HCT116 (cell line): ENCODE measurements at regions not wholly inside any gene's neighbourhood (a gene's known extent, or its start where the extent isn't known, plus 50 kb on each side); places are given as distances from the start of the nearest gene placed in this dataset.

Source experiments
- ATAC-seq: fragments of 200-7000 bp; cut with Tn5 transposase; 2 replicates; pipeline ENCODE4 v1.9.1; 2020; ENCODE audit warnings: mild to moderate bottlenecking, moderate library complexity
- BruUV-seq: library from RNA; stranded (reverse); fragments of 400-500 nt; replicated peaks from 2 replicates; lab custom pipeline; 2021; lab: Mats Ljungman, UMichigan
- CTCF ChIA-PET: fragments of 300-600 bp; sonication (Branson Sonifier 250); formaldehyde crosslinking; loops from one replicate; lab custom pipeline; 2021; ENCODE audit warnings: antibody characterized with exemption; lab: Charles Lee
- POLR2A ChIA-PET: fragments of 300-600, 350-600 bp; sonication (Branson Sonifier 250); formaldehyde crosslinking; loops from one replicate; lab custom pipeline; 2021; ENCODE audit warnings: antibody characterized with exemption; lab: Charles Lee
- RAD21 ChIA-PET, 2 experiments: fragments of 300-600 bp; sonication (Branson Sonifier 250); formaldehyde crosslinking; loops; one replicate each; lab custom pipeline; 2023; ENCODE audit warnings: low total read pairs in 2 of 2; ENCODE audit not compliant: uncharacterized antibody in 2 of 2, unreplicated experiment in 2 of 2, low non-redundant PET in 1 of 2; lab: Charles Lee
- DNase-seq: peaks from one replicate; pipeline ENCODE4 v3.0.0-alpha.2; 2010; ENCODE audit warnings: low read depth, low spot score
- H2AFZ ChIP-seq: fragments of 200-600 bp; shearing (Covaris generic), sonication (generic); 2 replicates; pipeline ENCODE4 v1.6.1; 2017; ENCODE audit warnings: low read depth, mixed run types, mixed read lengths, antibody characterized with exemption, low read length; ENCODE audit not compliant: poor library complexity, severe bottlenecking
- H3K27ac ChIP-seq: 2 replicates; pipeline ENCODE4 v1.5.1; 2012; ENCODE audit warnings: low read depth, low read length
- H3K27me3 ChIP-seq: fragments of 200-600 bp; sonication (generic); 2 replicates; pipeline ENCODE4 v1.6.1; 2016; ENCODE audit warnings: mixed run types, low read length, mixed read lengths; ENCODE audit not compliant: insufficient read depth
- H3K36me3 ChIP-seq, 2 experiments: fragments of 200-500 bp in 1 of 2; fragments of 200-600 bp in 1 of 2; sonication (Bioruptor generic) in 1 of 2; sonication (generic) in 1 of 2; 2 replicates each; pipeline versions ENCODE4 v1.5.1 to v1.6.1; 2014 to 2016; ENCODE audit warnings: low read length in 2 of 2, inconsistent platforms in 1 of 2, mixed read lengths in 1 of 2, mixed run types in 1 of 2; ENCODE audit not compliant: insufficient read depth in 2 of 2, control insufficient read depth in 1 of 2
- H3K4me1 ChIP-seq, 2 experiments: fragments of 200-600 bp in 1 of 2; sonication (generic) in 1 of 2; 2 replicates each; pipeline versions ENCODE4 v1.5.1 to v1.6.1; 2012 to 2017; ENCODE audit warnings: low read length in 2 of 2, inconsistent platforms in 1 of 2, mild to moderate bottlenecking in 1 of 2, mixed read lengths in 1 of 2, mixed run types in 1 of 2, moderate library complexity in 1 of 2; ENCODE audit not compliant: insufficient read depth in 2 of 2, control insufficient read depth in 1 of 2
- H3K4me2 ChIP-seq: fragments of 200-600 bp; sonication (generic); 2 replicates; pipeline ENCODE4 v1.6.1; 2017; ENCODE audit warnings: mixed run types, low read length, mixed read lengths
- H3K4me3 ChIP-seq, 2 experiments: fragments of 200-600 bp in 1 of 2; sonication (generic) in 1 of 2; replicated peaks in 1 of 2; 2 replicates each; pipeline ENCODE4 v1.5.1; 2011 to 2016; ENCODE audit warnings: low read length in 2 of 2, control low read depth in 1 of 2, low read depth in 1 of 2, mild to moderate bottlenecking in 1 of 2, mixed read lengths in 1 of 2, mixed run types in 1 of 2
- H3K79me2 ChIP-seq: fragments of 200-600 bp; sonication (generic); 2 replicates; pipeline ENCODE4 v1.6.1; 2017; ENCODE audit warnings: mild to moderate bottlenecking, mixed run types, low read length, moderate library complexity, mixed read lengths; ENCODE audit not compliant: insufficient read depth
- H3K9ac ChIP-seq: fragments of 200-600 bp; sonication (generic); 2 replicates; pipeline ENCODE4 v1.6.1; 2016; ENCODE audit warnings: low read length, mixed read lengths
- H3K9me2 ChIP-seq: fragments of 200-600 bp; sonication (generic), shearing (Covaris generic); 2 replicates; pipeline ENCODE4 v1.6.1; 2017; ENCODE audit warnings: mixed run types, mild to moderate bottlenecking, moderate library complexity; ENCODE audit not compliant: insufficient read depth
- H3K9me3 ChIP-seq, 2 experiments: fragments of 200-500 bp in 1 of 2; fragments of 200-600 bp in 1 of 2; sonication (Bioruptor generic) in 1 of 2; sonication (generic) in 1 of 2; 2 replicates each; pipeline ENCODE4 v1.6.1; 2014 to 2017; ENCODE audit warnings: low read length in 2 of 2, mixed read lengths in 2 of 2, inconsistent platforms in 1 of 2, low read depth in 1 of 2, mild to moderate bottlenecking in 1 of 2, mixed run types in 1 of 2, moderate library complexity in 1 of 2; ENCODE audit not compliant: control insufficient read depth in 1 of 2, insufficient read depth in 1 of 2
- H4K20me1 ChIP-seq: fragments of 200-600 bp; sonication (generic), shearing (Covaris generic); 2 replicates; pipeline ENCODE4 v1.6.1; 2017; ENCODE audit warnings: mixed run types, mild to moderate bottlenecking, moderate library complexity; ENCODE audit not compliant: insufficient read depth
- CEBPB ChIP-seq: IDR thresholded peaks from 2 replicates; pipeline ENCODE4 v1.6.1; 2012; ENCODE audit warnings: low read depth
- EGR1 ChIP-seq: IDR thresholded peaks from 2 replicates; pipeline ENCODE4 v1.6.1; 2012; ENCODE audit warnings: low read depth
- ELF1 ChIP-seq: IDR thresholded peaks from 2 replicates; pipeline ENCODE4 v1.6.1; 2012; ENCODE audit warnings: low read depth, borderline replicate concordance
- EZH2 ChIP-seq: fragments of 200-600 bp; sonication (generic); IDR thresholded peaks from 2 replicates; pipeline ENCODE4 v1.6.1; 2017; ENCODE audit warnings: antibody characterized with exemption, mixed run types
- EZH2phosphoT487 ChIP-seq: fragments of 200-600 bp; IDR thresholded peaks from 2 replicates; pipeline ENCODE4 v1.6.1; 2018; ENCODE audit warnings: antibody characterized with exemption, borderline replicate concordance
- FOSL1 ChIP-seq: IDR thresholded peaks from 2 replicates; pipeline ENCODE4 v1.6.1; 2012; ENCODE audit warnings: low read depth
- JUND ChIP-seq: IDR thresholded peaks from 2 replicates; pipeline ENCODE4 v1.6.1; 2012
- POLR2A ChIP-seq: IDR thresholded peaks from 2 replicates; pipeline ENCODE4 v1.7.0; 2011; ENCODE audit warnings: borderline replicate concordance; ENCODE audit not compliant: insufficient read depth, insufficient read length; ENCODE audit errors: extremely low read depth
- POLR2AphosphoS5 ChIP-seq: IDR thresholded peaks from 2 replicates; pipeline ENCODE4 v1.6.1; 2011; ENCODE audit warnings: mild to moderate bottlenecking, low read depth, low read length, moderate library complexity
- RAD21 ChIP-seq: IDR thresholded peaks from 2 replicates; pipeline ENCODE4 v1.6.1; 2012; ENCODE audit warnings: low read depth, mild to moderate bottlenecking
- SIN3A ChIP-seq: IDR thresholded peaks from 2 replicates; pipeline ENCODE4 v1.6.1; 2012; ENCODE audit warnings: low read depth
- SP1 ChIP-seq: IDR thresholded peaks from 2 replicates; pipeline ENCODE4 v1.6.1; 2012; ENCODE audit warnings: low read depth
- SRF ChIP-seq: IDR thresholded peaks from 2 replicates; pipeline ENCODE4 v1.6.1; 2012; ENCODE audit warnings: low read depth
- YY1 ChIP-seq: IDR thresholded peaks from 2 replicates; pipeline ENCODE4 v1.6.1; 2011; ENCODE audit warnings: low read length, low read depth, moderate library complexity, mild to moderate bottlenecking; ENCODE audit not compliant: insufficient replicate concordance; ENCODE audit errors: extremely low read depth
- ZNF274 ChIP-seq: fragments of 200-500 bp; sonication (Bioruptor generic); IDR thresholded peaks from 2 replicates; pipeline ENCODE4 v1.6.1; 2014; ENCODE audit warnings: mild to moderate bottlenecking, low read depth, low read length, inconsistent platforms
- intact Hi-C: fragments of 100-400 bp; cut with micrococcal nuclease; formaldehyde crosslinking; loops from 2 replicates; pipeline ENCODE4 v1.10.0; 2022
- TF ChIP-seq, protein P1 (sequence below): IDR thresholded peaks from 2 replicates; pipeline ENCODE4 v1.6.1; 2012
- TF ChIP-seq, protein P2 (sequence below): IDR thresholded peaks from 2 replicates; pipeline ENCODE4 v1.6.1; 2011; ENCODE audit warnings: mild to moderate bottlenecking, low read length, moderate library complexity; ENCODE audit not compliant: insufficient replicate concordance; ENCODE audit errors: extremely low read depth
- TF ChIP-seq, protein P3 (sequence below): IDR thresholded peaks from 2 replicates; pipeline ENCODE4 v1.6.1; 2012
- TF ChIP-seq, protein P4 (sequence below): IDR thresholded peaks from 2 replicates; pipeline ENCODE4 v1.6.1; 2012; ENCODE audit warnings: low read depth
- TF ChIP-seq, protein P5 (sequence below), 3 experiments: fragments of 200-600 bp in 1 of 3; sonication (generic) in 1 of 3; IDR thresholded peaks in 2 of 3; conservative IDR thresholded peaks in 1 of 3; 2 replicates each; pipeline ENCODE4 v1.5.1; 2012 to 2017; ENCODE audit warnings: low read depth in 2 of 3, low read length in 2 of 3, antibody characterized with exemption in 1 of 3, borderline replicate concordance in 1 of 3, control low read depth in 1 of 3, mild to moderate bottlenecking in 1 of 3, mixed read lengths in 1 of 3, mixed run types in 1 of 3, moderate library complexity in 1 of 3; ENCODE audit not compliant: insufficient read depth in 1 of 3

DNA sequence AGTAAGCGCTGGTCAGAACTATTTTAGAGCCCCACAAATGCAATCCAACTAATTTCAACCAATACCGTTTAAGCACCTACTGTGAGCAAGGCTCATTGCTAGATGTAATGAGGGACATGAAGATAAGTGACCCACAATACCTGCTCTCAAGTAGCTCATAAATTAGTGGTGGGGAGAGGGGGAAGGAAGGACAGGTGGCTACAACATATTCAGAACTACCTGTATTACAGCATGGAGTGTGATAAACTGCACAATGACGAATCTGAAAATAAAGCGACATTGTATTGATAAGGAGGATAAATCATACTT, 311.6 kb upstream of the DIAPH2 start:
- BruUV-seq, result no TSS peak
- Histone ChIP-seq H3K4me3 (no peak overlapping the region), H3K4me1 (no peaks in the 10 kb centered on the region), H2AFZ (no peak overlapping the region), H3K27ac (no peak overlapping the region), H3K4me2 (no peak overlapping the region), H3K9me2 (no peaks in the 10 kb centered on the region), H4K20me1 (no peaks in the 10 kb centered on the region), H3K36me3 (no peaks in the 10 kb centered on the region), H3K9ac (no peak overlapping the region), H3K9me3 (no peaks in the 10 kb centered on the region)
- CTCF ChIA-PET, result no interaction called here
- DNase-seq, result no peak
- no peak for ATAC-seq
- no peak for TF ChIP-seq SIN3A
- no peak for TF ChIP-seq EZH2phosphoT487
- no peak for TF ChIP-seq RAD21
- TF ChIP-seq SRF, result no peak
- no peak for TF ChIP-seq ELF1
- TF ChIP-seq, protein P1, sequence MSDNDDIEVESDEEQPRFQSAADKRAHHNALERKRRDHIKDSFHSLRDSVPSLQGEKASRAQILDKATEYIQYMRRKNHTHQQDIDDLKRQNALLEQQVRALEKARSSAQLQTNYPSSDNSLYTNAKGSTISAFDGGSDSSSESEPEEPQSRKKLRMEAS, result no peak
- TF ChIP-seq ZNF274, result no peak
- no peak for TF ChIP-seq EZH2
- TF ChIP-seq, protein P2, sequence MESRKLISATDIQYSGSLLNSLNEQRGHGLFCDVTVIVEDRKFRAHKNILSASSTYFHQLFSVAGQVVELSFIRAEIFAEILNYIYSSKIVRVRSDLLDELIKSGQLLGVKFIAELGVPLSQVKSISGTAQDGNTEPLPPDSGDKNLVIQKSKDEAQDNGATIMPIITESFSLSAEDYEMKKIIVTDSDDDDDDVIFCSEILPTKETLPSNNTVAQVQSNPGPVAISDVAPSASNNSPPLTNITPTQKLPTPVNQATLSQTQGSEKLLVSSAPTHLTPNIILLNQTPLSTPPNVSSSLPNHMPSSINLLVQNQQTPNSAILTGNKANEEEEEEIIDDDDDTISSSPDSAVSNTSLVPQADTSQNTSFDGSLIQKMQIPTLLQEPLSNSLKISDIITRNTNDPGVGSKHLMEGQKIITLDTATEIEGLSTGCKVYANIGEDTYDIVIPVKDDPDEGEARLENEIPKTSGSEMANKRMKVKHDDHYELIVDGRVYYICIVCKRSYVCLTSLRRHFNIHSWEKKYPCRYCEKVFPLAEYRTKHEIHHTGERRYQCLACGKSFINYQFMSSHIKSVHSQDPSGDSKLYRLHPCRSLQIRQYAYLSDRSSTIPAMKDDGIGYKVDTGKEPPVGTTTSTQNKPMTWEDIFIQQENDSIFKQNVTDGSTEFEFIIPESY, result no peak
- TF ChIP-seq FOSL1, result no peak
- no peak for TF ChIP-seq JUND
- no peak for TF ChIP-seq POLR2AphosphoS5
- TF ChIP-seq EGR1, result no peak
- TF ChIP-seq, protein P3, sequence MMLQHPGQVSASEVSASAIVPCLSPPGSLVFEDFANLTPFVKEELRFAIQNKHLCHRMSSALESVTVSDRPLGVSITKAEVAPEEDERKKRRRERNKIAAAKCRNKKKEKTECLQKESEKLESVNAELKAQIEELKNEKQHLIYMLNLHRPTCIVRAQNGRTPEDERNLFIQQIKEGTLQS, result no peak
- TF ChIP-seq, protein P4, sequence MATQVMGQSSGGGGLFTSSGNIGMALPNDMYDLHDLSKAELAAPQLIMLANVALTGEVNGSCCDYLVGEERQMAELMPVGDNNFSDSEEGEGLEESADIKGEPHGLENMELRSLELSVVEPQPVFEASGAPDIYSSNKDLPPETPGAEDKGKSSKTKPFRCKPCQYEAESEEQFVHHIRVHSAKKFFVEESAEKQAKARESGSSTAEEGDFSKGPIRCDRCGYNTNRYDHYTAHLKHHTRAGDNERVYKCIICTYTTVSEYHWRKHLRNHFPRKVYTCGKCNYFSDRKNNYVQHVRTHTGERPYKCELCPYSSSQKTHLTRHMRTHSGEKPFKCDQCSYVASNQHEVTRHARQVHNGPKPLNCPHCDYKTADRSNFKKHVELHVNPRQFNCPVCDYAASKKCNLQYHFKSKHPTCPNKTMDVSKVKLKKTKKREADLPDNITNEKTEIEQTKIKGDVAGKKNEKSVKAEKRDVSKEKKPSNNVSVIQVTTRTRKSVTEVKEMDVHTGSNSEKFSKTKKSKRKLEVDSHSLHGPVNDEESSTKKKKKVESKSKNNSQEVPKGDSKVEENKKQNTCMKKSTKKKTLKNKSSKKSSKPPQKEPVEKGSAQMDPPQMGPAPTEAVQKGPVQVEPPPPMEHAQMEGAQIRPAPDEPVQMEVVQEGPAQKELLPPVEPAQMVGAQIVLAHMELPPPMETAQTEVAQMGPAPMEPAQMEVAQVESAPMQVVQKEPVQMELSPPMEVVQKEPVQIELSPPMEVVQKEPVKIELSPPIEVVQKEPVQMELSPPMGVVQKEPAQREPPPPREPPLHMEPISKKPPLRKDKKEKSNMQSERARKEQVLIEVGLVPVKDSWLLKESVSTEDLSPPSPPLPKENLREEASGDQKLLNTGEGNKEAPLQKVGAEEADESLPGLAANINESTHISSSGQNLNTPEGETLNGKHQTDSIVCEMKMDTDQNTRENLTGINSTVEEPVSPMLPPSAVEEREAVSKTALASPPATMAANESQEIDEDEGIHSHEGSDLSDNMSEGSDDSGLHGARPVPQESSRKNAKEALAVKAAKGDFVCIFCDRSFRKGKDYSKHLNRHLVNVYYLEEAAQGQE, result no peak
- TF ChIP-seq SP1, result no peak
- TF ChIP-seq, protein P5, sequence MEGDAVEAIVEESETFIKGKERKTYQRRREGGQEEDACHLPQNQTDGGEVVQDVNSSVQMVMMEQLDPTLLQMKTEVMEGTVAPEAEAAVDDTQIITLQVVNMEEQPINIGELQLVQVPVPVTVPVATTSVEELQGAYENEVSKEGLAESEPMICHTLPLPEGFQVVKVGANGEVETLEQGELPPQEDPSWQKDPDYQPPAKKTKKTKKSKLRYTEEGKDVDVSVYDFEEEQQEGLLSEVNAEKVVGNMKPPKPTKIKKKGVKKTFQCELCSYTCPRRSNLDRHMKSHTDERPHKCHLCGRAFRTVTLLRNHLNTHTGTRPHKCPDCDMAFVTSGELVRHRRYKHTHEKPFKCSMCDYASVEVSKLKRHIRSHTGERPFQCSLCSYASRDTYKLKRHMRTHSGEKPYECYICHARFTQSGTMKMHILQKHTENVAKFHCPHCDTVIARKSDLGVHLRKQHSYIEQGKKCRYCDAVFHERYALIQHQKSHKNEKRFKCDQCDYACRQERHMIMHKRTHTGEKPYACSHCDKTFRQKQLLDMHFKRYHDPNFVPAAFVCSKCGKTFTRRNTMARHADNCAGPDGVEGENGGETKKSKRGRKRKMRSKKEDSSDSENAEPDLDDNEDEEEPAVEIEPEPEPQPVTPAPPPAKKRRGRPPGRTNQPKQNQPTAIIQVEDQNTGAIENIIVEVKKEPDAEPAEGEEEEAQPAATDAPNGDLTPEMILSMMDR (IDR thresholded peaks at IDR 0.05 in 2 of 3, conservative IDR thresholded peaks at IDR 0.05 in 1 of 3; ENCODE audit: borderline replicate concordance in 1 of 3, insufficient read depth in 1 of 3, low read depth in 2 of 3, low read length in 2 of 3), result no peak
- TF ChIP-seq YY1, result no peak
- no peak for TF ChIP-seq POLR2A
- TF ChIP-seq CEBPB, result no peak
- TF ChIP-seq, all 23 proteins: peak for 0
- Histone ChIP-seq H3K79me2 (no peaks in the 10 kb centered on the region), H3K27me3 (no peaks in the 10 kb centered on the region)
- POLR2A ChIA-PET, result no interaction called here
- RAD21 ChIA-PET, result no interaction called here
- intact Hi-C loops, result no loop called here
